ENCODE measurements at regions not wholly inside any gene's neighbourhood (a gene's known extent, or its start where the extent isn't known, plus 50 kb on each side); places are given as distances from the start of the nearest gene placed in this dataset.

DNA sequence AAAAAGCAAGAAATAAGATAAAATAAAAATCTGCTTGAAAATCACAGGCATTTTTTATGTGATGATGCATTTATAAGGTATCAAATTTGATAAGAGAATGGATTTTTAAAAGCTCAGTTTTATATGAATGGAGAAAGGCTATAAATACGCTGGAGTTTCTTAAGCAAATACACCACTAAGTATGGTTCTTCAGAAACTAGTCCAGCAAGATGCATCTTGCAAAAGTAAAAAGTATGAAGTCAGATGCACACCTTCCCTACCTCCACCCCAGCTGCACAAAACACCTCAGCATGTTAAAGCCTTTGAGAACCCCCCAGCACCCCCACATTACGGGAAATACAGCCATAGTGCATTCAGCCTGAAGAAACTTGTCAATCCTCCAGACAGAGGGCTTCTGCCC, 143.1 kb upstream of the PROX1 start:
- Histone ChIP-seq H2AFZ (no peak overlapping the region), H3K36me3 (ENCODE audit: low read depth) (no peaks in the 10 kb centered on the region), H3K4me1 (ENCODE audit: insufficient read depth) (no peaks in the 10 kb centered on the region), H3K9me3 (ENCODE audit: low read depth) (no peaks in the 10 kb centered on the region), H3K4me3 (no peak overlapping the region), H3K4me2 (ENCODE audit: unreplicated experiment) (no peak overlapping the region), H3K27ac (no peak overlapping the region), H4K20me1 (ENCODE audit: insufficient read depth) (no peaks in the 10 kb centered on the region), H3K27me3 (replicated peaks; ENCODE audit: insufficient read depth) (no peaks in the 10 kb centered on the region), H3K9me2 (ENCODE audit: insufficient read depth) (no peaks in the 10 kb centered on the region), H3K9ac (no peak overlapping the region), H3K79me2 (ENCODE audit: insufficient read depth) (no peaks in the 10 kb centered on the region), H3F3A (ENCODE audit: insufficient read depth) (no peaks in the 10 kb centered on the region)
- TF ChIP-seq EZH2phosphoT487 (IDR thresholded peaks at IDR 0.05; ENCODE audit: insufficient read depth, low read depth) (no peak), EZH2 (IDR thresholded peaks at IDR 0.05; ENCODE audit: insufficient read depth, poor library complexity, severe bottlenecking) (no peak)
- no peak for DNase-seq
- in situ Hi-C loops (cut with MboI) = no loop called here
- 22 to 25% methylated on average over 2 of the region's 2 CpGs for WGBS, 2 experiments (ENCODE audit: low coverage in 1 of 2, low lambda C conversion rate in 2 of 2, missing lambda C conversion rate in 2 of 2)

GRCh38 chr1:213852107-213852506, 135.7 kb upstream of the PROX1 start:
- no peaks in the 10 kb centered on the region for H3K9me3 ChIP-seq (ENCODE audit: low read depth)
- H3K9me2 ChIP-seq (ENCODE audit: insufficient read depth) = no peaks in the 10 kb centered on the region
- TF ChIP-seq EZH2 (IDR thresholded peaks at IDR 0.05; ENCODE audit: insufficient read depth, poor library complexity, severe bottlenecking) = no peak
- H3F3A ChIP-seq (ENCODE audit: insufficient read depth) = no peaks in the 10 kb centered on the region
- no peaks in the 10 kb centered on the region for H4K20me1 ChIP-seq (ENCODE audit: insufficient read depth)
- H3K36me3 ChIP-seq (ENCODE audit: low read depth) = no peaks in the 10 kb centered on the region
- no peak overlapping the region for H3K27ac ChIP-seq
- H3K79me2 ChIP-seq (ENCODE audit: insufficient read depth) = no peaks in the 10 kb centered on the region
- no peak overlapping the region for H3K9ac ChIP-seq
- in situ Hi-C loops (cut with MboI) = no loop called here
- H3K4me2 ChIP-seq (ENCODE audit: unreplicated experiment) = no peak overlapping the region
- DNase-seq = no peak
- 14 to 20% methylated on average over 2 of the region's 2 CpGs for WGBS, 2 experiments (ENCODE audit: low coverage in 1 of 2, low lambda C conversion rate in 2 of 2, missing lambda C conversion rate in 2 of 2)
- H2AFZ ChIP-seq = no peak overlapping the region
- no peaks in the 10 kb centered on the region for H3K27me3 ChIP-seq (replicated peaks; ENCODE audit: insufficient read depth)
- no peak overlapping the region for H3K4me3 ChIP-seq
- no peaks in the 10 kb centered on the region for H3K4me1 ChIP-seq (ENCODE audit: insufficient read depth)

DNA sequence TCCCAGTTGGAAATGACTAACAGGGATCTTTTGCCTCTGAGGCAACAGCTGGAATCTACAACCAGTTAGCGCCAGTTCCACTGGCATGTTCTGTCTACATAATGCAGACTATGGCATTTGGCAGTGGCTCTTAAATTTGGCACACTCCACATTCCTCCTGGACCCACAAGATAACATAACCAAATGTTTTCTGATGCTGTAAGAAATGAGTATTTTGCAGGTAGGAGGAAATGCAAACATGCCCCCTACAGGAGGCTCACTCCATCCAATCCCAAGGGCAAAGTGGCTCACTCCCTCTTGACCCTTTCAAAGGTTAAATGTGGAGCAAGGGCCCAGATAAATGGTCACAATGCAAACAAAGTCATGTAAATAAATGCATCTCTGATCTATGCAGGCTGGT, 129.2 kb upstream of the PROX1 start:
- Histone ChIP-seq H3K27me3 (replicated peaks; ENCODE audit: insufficient read depth) (no peaks in the 10 kb centered on the region), H3K36me3 (ENCODE audit: low read depth) (no peaks in the 10 kb centered on the region), H3K9me2 (ENCODE audit: insufficient read depth) (no peaks in the 10 kb centered on the region), H3K79me2 (ENCODE audit: insufficient read depth) (no peaks in the 10 kb centered on the region), H3K4me2 (ENCODE audit: unreplicated experiment) (no peak overlapping the region), H3K9ac (no peak overlapping the region), H3K27ac (no peak overlapping the region), H3K4me1 (ENCODE audit: insufficient read depth) (no peaks in the 10 kb centered on the region), H3K4me3 (no peak overlapping the region), H3K9me3 (ENCODE audit: low read depth) (no peaks in the 10 kb centered on the region), H2AFZ (no peak overlapping the region), H4K20me1 (ENCODE audit: insufficient read depth) (no peaks in the 10 kb centered on the region), H3F3A (ENCODE audit: insufficient read depth) (no peaks in the 10 kb centered on the region)
- 52 to 61% methylated on average over 1 of the region's 1 CpG for WGBS, 2 experiments (ENCODE audit: low coverage in 1 of 2, low lambda C conversion rate in 2 of 2, missing lambda C conversion rate in 2 of 2)
- TF ChIP-seq EZH2 (IDR thresholded peaks at IDR 0.05; ENCODE audit: insufficient read depth, poor library complexity, severe bottlenecking) (no peak), EZH2phosphoT487 (IDR thresholded peaks at IDR 0.05; ENCODE audit: insufficient read depth, low read depth) (no peak)
- no peak for DNase-seq
- in situ Hi-C loops (cut with MboI) = no loop called here

DNA sequence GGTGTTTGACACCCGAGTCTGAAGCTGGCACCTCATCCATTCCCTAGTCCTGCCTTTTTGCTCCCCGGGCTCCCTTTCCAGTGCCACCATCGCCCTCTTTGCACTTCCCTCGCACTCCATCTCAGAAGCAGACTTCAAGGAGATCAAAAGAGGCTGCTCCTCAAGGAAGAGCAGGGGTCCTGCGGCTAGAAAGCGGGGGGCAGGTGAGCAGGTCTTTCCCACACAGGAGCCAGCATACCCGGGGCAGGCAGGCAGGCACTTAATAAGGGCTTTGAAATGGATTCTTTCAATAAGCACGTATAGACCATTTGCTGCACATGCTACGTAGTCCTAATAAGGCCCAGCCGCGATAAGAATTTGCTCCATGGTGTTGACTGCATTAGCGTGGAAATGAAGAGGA, 125.9 kb upstream of the PROX1 start:
- 32 to 38% methylated on average over 12 of the region's 12 CpGs for WGBS, 2 experiments (ENCODE audit: low coverage in 1 of 2, low lambda C conversion rate in 2 of 2, missing lambda C conversion rate in 2 of 2)
- in situ Hi-C loops (cut with MboI) = no loop called here
- Histone ChIP-seq H3K9me3 (ENCODE audit: low read depth) (no peaks in the 10 kb centered on the region), H3K27ac (no peak overlapping the region), H3K27me3 (replicated peaks; ENCODE audit: insufficient read depth) (no peaks in the 10 kb centered on the region), H3K79me2 (ENCODE audit: insufficient read depth) (no peaks in the 10 kb centered on the region), H3K4me3 (no peak overlapping the region), H3K4me2 (ENCODE audit: unreplicated experiment) (no peak overlapping the region), H3K36me3 (ENCODE audit: low read depth) (no peaks in the 10 kb centered on the region), H2AFZ (no peak overlapping the region), H4K20me1 (ENCODE audit: insufficient read depth) (no peaks in the 10 kb centered on the region), H3K4me1 (ENCODE audit: insufficient read depth) (no peaks in the 10 kb centered on the region), H3K9me2 (ENCODE audit: insufficient read depth) (no peaks in the 10 kb centered on the region; the same call in 1 of the 2 replicates), H3K9ac (no peak overlapping the region), H3F3A (ENCODE audit: insufficient read depth) (no peaks in the 10 kb centered on the region)
- DNase-seq = no peak
- no peak for TF ChIP-seq EZH2 (IDR thresholded peaks at IDR 0.05; ENCODE audit: insufficient read depth, poor library complexity, severe bottlenecking)
- TF ChIP-seq EZH2phosphoT487 (IDR thresholded peaks at IDR 0.05; ENCODE audit: insufficient read depth, low read depth) = no peak

DNA sequence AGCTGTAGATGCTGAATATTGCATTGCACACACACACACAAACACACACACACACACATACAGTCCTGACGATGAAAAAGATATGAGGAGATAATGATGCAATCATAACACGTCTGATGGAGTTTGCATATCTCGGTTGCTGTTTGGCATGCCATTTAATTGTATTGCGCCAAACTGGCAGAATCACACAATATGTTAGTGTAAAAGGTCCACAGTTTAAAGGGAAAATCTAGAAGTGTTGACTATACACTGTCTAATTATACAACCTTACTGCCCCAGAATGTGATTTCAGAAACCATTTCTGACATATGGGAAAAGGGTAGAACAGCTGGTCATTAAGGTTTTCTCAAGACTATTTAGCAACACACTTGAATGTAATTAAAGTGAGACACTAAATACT, 123.7 kb upstream of the PROX1 start:
- in situ Hi-C loops (cut with MboI) = no loop called here
- 36 to 44% methylated on average over 4 of the region's 4 CpGs for WGBS, 2 experiments (ENCODE audit: low coverage in 1 of 2, low lambda C conversion rate in 2 of 2, missing lambda C conversion rate in 2 of 2)

More for the DNA sequence above, 123.7 kb upstream of the PROX1 start:
- no peaks in the 10 kb centered on the region for H3K4me1 ChIP-seq (ENCODE audit: insufficient read depth)
- H3K9me2 ChIP-seq (ENCODE audit: insufficient read depth) = no peaks in the 10 kb centered on the region; the same call in 1 of the 2 replicates
- DNase-seq = no peak
- H3K4me2 ChIP-seq (ENCODE audit: unreplicated experiment) = no peak overlapping the region
- no peaks in the 10 kb centered on the region for H3K9me3 ChIP-seq (ENCODE audit: low read depth)
- H3K27ac ChIP-seq = no peak overlapping the region
- no peaks in the 10 kb centered on the region for H3K27me3 ChIP-seq (replicated peaks; ENCODE audit: insufficient read depth)
- H3F3A ChIP-seq (ENCODE audit: insufficient read depth) = no peaks in the 10 kb centered on the region
- no peaks in the 10 kb centered on the region for H3K79me2 ChIP-seq (ENCODE audit: insufficient read depth)
- no peak overlapping the region for H3K4me3 ChIP-seq
- TF ChIP-seq EZH2 (IDR thresholded peaks at IDR 0.05; ENCODE audit: insufficient read depth, poor library complexity, severe bottlenecking) (no peak), EZH2phosphoT487 (IDR thresholded peaks at IDR 0.05; ENCODE audit: insufficient read depth, low read depth) (no peak)
- H3K36me3 ChIP-seq (ENCODE audit: low read depth) = no peaks in the 10 kb centered on the region
- H3K9ac ChIP-seq = no peak overlapping the region
- H2AFZ ChIP-seq = no peak overlapping the region
- H4K20me1 ChIP-seq (ENCODE audit: insufficient read depth) = no peaks in the 10 kb centered on the region

Measured in GM23248 (cell line).